GM19463 (cell line): ENCODE measurements at regions not wholly inside any gene's neighbourhood (a gene's known extent, or its start where the extent isn't known, plus 50 kb on each side); places are given as distances from the start of the nearest gene placed in this dataset.

Source experiments
- ATAC-seq: cut with Tn5 transposase; IDR thresholded peaks from one replicate; pipeline ENCODE4 v1.9.1; 2021; ENCODE audit warnings: mild to moderate bottlenecking, moderate library complexity; ENCODE audit not compliant: unreplicated experiment

DNA sequence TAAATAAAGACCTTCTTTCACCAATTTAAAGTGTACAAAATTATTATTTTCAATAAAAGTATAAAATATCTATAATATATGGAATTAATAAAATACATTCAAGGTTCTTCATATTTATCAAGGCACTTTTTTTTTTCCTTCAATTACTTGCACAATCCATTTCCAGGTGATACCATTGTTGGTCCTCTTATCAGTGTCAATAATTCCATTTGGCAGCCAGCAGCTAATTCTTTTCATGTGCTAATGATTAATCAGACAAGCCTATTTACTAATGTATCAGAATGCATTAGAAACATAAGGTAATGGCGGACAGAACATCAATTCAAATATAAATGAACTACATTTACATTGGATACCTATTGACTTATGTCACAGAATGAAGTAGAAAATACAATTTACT is 622.2 kb downstream of the TOX3 start:
- ATAC-seq: no peak

DNA sequence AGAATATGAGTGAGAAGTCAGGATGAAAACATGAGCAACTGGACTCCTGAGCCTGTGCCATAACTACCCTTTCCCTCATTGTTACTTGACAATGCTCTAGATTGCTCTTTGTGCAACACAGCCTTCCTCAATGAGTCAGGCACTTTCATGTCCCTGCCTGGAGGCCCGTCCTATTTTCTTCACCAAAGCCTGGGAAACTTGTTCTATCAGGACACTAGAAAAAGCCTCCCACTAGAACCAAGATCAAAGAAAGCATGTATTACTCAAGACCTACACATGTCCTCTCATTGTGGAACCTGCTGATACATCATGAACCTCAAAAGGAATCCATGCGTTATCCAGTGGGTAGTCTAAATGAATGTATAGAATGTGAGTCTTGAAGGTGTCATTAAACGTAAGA is 624.5 kb downstream of the TOX3 start:
- ATAC-seq: no peak

DNA sequence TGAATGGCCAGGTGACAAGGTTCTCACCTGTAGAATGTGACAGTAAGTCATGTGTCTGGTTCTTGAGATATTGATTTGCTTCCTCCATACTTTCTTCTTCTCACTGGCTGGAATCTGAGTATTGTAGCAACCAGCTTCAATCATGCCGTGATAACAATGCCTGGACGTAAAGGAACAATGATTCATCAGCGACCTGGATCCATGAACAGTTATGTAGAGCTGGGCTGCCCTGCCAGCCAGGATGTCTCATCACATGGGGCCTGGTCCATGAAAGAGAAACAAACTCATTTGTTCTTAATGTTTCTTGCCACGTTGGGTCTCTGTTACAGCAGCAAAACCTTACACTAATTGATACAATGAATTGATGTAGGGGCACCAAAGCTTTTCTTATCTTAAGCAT is 627.2 kb downstream of the TOX3 start:
- no peak for ATAC-seq

DNA sequence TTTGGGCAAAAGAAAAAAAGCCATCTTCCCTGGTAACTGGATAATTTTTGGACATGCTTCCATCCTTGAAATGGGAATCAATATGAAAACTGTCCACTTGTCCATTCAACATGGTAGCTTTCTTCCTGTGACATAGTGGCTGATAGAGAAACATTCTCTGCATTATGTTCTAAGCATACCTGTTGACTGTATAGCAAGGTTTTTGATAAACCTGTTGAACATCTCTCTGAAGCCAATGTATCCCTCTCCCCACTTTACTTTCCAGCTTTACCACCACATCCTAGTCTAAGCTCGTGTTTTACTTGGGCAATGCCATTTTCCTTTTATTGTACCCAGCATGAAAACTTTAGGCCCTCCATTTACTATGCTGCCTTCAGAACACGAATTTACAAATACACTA is 630.1 kb downstream of the TOX3 start:
- no peak for ATAC-seq

DNA sequence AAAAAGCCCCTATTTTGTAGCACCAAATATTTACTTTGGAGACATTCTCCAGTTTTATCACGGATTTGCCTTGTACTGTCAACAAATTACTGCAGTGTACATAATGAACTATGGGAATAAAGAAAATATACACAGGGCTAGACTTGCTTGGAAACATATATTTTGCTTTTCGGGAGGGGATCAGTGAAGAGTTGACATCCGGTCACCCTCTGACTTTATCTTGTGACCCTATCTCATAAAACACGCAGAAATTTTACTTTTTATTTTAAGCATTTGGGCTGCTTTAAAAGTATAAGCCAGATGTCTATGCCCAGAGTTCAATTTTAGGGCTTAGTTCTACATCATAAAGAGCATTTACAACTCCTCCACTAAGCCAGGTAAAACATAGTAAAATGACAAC is 630.7 kb downstream of the TOX3 start:
- ATAC-seq: no peak

DNA sequence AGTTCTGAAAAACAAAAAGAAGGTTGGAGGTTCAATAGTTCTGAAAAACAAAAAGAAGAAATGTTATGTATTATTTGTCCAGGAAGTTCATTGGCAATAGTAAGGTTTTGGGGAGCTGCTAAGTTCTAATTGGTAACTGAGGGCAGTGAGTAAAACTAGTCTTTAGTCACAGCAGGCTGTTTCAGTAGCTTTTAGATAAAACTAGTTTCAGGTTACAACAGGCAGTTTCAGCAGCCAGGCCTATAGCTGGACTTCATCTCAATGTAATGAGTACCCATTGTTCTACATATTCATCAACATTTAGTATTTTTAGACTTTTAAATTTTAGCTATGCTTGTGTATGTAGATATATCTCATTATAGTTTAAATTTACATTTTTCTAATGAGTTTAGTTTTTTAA is 639.3 kb downstream of the TOX3 start:
- ATAC-seq: no peak

DNA sequence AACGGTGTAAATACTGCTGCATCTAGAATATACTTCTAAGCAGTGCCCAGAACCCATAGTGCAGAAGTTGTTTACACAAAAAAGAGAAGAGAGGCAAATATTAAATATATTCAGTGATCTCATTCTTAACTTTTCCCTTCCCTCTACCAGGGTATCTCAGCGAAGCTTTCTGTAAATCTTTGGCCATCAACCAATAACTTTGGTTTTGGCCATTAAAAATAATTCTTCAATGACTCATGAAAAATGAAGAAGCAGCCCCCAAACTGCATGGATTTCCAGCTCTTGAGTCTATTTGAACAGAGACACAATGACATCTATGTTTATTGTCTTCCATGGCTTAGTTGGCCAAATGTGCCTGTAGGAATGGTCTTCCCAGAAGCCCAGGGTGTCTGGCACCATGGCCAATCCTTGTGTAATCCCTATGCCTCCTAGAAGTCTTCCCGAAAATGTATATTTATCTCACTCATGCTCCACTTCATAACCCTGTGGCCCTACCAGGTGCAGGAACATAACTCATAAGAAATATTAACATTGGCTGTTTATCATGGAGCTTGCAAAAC is 646.6 kb downstream of the TOX3 start:
- ATAC-seq: no peak

DNA sequence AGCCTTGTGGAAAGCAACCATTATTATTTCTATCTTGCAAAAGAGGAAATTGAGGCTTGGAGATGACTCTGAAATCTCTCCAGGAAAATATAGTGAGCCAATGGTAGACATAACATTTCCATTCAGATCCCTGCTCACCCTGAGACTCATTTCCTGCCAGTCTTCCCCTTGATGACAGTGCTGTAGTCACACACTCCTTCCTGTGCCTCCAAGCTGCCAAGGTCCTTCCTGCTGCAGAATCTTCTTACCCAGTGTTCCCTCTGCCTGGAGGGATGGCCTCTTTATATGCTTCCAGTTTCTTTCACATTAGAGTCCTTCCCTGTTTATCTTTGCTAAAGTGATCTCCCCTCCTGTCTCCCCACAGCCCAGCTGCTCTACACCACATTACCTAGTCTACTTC is 648.1 kb downstream of the TOX3 start:
- ATAC-seq: no peak

DNA sequence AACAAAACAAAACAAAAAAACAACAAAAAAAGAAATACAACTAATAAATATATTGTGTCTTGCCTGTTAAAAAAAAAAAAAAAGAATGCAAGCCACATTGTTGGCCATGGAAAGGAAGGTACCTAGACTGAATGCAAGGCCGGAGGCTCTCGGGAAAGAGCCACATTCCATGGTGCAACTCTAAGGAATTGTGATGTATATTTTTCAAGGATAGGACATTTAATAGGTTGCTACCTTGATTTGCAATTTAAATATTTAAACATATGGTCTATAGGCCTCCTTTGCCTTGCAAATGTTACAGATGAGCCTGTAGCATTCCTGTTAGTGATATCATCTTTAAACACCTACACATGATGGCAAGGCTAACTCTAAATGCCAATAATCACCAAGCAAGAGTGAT is 650.9 kb downstream of the TOX3 start:
- no peak for ATAC-seq

DNA sequence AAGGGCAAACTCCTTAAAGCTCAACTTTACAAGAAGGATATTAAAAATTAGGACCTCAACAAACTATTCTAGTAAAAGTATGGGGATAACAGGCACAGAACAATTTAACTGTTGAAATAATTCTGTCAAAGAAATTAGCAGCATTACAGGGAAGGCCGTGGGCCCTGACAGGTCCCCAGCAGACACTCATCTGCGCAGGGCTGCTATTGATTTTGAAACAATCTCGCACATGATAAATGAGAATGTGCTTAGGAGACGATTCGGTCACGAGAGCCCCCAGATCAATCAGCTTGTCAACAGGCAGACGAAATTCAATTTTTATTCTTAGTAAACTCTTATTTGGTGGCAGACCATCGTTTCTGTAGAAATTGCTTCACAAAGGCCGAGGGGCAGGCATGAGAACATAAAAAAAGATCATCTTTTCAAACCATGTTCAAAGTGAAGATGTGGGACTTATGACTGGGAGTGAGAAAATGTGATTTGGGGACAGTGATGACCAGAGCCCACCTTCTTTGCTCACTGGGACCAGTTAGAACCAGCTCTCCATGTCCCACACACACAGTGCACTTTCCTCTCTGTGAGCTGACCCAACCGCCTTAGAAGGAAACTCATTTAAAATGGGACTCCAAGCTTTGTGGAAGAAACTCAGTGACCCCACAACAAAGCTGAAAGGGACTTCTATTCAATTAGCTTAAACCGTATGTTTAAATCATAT is 654.5 kb downstream of the TOX3 start:
- no peak for ATAC-seq

DNA sequence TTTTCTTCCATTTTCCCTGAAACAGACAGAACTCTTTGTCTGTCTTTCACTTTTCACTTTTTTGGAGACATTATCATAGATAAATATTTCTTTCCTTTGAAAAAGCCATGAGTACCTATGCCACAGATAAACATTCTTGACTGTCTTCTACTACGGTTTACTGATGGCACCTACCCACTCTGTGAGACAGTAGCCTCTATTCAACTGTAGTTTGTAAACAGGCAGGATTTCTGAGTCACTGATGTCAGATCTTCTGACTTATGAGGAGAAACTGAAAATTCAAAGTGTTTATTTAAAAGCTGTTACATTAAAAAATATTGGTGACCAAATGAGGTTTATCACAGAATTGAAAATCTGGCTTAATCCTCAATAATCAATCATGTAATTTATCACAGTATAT is 658.4 kb downstream of the TOX3 start:
- no peak for ATAC-seq

DNA sequence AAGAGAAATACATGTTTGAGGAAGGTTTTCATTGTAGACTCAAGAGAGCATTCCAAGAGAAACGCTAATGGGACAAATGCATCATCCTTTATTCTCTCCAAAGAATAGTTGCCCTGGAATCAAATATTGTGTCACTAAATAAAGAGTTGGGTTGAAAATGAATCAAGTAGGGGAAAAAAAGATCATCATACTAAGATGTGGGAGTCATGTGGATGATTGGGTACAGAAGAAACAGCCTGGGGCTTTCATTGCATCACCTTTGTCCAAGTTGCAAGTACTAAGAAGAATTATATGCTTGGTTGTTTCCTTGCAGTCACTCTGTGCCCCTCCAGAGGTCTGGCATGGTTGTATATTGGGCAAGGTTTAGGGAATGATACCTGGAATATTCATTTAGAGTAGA is 658.9 kb downstream of the TOX3 start:
- ATAC-seq: no peak

DNA sequence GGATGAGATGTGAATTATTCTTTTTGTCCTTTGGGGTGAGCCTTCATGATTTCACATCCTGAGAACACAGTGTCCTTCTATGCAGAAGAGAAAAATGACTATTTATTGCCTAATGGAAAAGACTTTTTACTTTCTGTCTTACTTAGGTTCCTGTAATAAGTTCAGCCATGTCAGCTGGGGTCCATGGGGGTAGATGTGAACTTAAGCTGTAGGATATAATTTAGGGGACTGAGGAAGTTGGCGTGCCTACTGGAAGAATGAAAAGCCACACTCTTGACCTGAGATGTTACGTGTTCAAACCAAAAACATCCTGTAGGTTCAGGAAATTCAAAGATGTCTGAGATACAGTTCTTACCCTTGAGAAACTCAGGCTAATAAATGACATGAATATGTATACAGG is 660.5 kb downstream of the TOX3 start:
- no peak for ATAC-seq

DNA sequence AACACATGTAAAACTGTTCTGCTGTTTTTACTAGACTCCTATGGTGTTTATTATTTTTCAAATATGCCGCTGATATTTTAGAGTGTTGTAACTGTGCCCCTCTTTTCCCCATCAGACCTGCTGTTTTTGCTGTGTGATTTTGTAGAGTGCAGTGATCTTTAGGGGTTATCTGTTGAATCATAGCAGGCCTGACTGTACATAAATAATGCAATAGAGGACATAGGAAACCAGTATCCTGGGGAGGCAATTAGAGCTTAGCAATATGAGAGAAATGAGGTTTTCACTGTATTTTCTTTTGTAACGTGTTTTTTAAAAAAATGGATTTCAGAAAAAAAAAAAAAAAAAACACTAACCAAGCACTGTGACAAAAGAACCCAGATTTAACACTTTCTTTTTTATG is 662.2 kb downstream of the TOX3 start:
- no peak for ATAC-seq

DNA sequence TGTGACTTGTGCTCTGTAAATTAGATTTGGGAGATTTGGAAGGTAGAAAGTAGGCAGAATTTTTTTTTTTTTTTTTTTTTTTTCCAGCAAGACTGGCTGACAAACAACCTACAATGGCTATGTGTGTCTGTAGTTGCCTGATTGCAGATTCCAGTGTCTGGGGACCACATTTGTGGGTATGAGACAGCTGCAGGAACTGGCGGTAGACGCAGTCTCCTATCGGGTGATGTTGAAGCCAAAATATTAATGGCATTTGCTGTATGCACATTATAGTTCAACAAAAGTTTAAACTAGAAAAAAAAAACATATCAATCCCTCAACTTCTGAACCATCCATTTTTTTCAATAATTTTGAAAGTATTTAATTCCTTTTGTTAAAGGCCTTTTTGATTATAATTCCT is 665.2 kb downstream of the TOX3 start:
- ATAC-seq: no peak

DNA sequence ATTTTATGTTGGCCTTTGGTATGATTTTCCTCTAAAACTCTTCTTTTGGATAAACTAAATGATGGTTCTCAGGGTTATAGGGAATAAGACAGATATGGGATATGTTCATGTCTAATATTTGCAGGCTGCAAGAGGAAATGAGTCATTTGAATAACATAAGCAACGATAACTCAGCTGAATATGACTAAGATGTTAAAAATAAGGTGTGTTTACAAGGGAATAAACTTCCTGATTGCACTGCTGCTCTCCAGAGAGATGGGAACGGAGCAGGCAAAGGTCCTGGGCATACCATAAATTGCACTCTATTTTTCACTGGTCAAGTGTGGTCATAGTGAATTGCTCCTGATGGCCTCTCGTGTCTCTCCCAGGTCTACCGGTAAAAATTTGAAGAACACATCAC is 666.2 kb downstream of the TOX3 start:
- no peak for ATAC-seq

DNA sequence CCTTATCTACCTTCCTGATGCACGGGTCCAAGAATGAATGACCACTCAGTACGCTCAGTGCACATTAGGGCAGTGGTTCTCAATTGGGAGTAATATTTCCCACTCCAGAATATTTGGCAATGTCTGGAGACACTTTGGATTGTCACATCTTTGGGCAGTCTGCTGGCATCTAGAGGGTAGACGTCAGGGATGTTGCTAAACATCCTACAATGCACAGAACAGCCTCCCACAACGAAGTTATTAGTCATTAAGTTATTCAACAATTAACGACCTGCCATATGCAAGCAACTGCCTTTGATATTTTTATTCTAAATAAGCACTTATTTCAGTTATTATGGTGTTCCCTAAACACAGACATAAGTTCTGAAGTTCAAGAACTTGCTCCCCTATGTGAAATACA is 669.3 kb downstream of the TOX3 start:
- no peak for ATAC-seq

DNA sequence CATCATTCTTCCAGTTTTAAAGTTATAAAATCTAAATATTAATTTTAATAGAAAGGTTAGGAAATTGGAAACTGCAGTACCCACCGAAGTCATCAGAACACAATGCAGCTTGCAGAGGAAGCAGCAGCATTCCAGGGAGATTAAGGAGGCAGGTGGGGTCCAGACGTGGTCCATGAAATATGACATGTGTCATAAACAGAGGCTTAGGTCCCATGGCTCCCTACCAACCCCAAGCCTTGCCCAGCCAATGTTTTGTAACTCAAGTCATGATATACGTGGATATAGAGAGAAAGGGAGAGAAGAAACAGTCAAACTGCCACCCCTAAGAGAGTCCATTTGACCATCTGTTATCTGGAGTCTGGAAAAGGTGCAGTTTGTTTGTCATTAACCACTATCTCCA is 670.0 kb downstream of the TOX3 start:
- ATAC-seq: no peak

DNA sequence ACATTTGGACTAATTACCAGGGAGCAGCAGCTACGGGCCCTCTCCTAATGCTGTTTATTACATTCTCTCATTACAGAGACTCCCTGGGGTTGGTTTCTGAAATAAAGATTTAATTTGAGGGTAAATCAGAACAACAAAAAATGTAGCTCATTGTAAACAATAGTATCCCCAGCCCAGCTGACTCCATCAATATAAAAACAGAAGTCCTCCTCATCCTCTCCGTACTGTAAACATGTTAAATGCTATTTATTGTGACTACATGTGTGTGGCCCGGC is 670.4 kb downstream of the TOX3 start:
- no peak for ATAC-seq

DNA sequence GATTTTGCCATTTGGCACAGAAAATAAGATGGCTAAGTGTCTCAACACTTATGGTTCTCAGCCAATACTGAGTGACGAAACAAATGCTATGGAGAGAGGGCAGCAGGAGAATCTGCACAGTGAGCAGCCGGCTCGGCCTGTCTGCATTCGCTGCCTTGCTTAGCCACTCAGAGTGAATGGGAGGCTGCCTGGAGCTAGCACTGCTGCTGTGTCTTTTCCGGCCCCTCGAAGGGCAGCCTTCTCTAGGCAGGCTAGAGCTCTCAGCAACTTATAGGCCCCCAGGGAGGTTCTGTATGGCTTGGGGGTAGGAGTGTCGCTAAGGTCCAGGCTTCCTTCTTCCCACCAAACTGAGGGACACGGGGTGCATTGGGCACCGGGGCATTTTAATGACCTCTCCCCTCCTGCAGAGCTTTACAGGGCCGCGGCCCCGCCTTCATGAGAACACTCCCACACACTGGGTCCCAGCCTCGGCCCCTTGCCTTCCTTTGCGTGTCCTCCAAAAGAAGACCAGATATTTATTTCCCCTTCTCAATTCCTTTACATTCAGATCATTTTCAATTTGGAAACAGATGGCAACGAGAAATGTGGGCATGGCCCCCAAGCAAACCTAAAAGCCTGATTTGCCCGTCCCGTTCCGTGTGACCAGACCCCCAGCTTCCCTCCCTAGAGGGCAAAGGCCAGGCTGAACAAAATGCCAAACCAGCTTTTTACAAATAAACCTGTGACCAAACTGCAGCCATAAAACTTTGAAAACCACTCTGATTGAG is 670.9 kb downstream of the TOX3 start:
- ATAC-seq: no peak

DNA sequence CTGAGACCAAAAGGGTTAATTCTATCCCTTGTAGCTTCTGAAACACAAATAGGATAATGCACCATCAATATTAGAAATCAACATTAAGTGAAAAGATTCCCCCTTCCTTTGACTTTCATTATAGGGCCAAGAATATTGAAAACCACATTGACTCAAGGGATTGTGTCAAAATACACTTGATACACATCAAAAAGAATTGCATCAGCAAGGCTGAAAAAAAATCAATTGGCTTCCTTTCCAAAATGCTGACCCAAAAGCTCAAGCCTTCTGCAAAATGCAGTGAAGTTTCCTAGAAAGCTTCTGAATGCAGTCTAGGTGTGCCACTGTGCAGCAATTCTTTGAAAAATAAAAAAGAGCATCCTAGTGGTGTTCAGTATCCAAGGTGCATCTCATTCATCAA is 674.4 kb downstream of the TOX3 start:
- ATAC-seq: no peak

DNA sequence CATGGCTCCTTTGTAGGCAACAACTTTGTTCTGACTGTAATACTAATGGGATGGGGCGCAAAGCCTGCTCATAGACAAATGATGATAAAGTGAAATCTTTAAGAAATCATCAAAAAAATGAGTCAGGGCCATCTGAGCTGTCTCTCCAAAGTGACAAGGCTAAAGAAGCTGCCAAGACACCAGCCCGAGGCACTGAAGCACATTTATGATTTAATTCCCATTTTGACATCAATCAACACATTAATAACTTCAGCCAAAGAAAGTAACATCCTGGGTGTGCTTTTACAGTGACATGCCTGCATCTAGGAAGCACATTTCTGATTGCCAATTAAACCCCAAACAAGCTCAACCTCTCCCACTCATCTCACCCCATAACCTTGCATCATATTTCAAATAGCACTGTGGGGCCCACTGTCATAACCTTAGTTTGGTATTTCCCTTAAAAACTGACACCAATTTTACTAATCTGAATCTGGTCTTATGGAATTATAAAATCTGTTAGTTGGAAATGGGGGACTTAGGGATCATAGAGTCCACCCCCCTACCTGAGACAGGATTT is 676.6 kb downstream of the TOX3 start:
- ATAC-seq: no peak
